GM19025 (cell line): ENCODE measurements at regions not wholly inside any gene's neighbourhood (a gene's known extent, or its start where the extent isn't known, plus 50 kb on each side); places are given as distances from the start of the nearest gene placed in this dataset.

Experiments
- ATAC-seq: cut with Tn5 transposase; IDR thresholded peaks from one replicate; pipeline ENCODE4 v1.9.1; 2021; ENCODE audit warnings: mild to moderate bottlenecking, low read depth, moderate library complexity; ENCODE audit not compliant: unreplicated experiment

GRCh38 chr2:2642906-2643890, 312.1 kb upstream of the MYT1L start:
- no peak for ATAC-seq

GRCh38 chr2:2641541-2642410, 310.7 kb upstream of the MYT1L start:
- no peak for ATAC-seq

GRCh38 chr2:2640818-2641217, 309.7 kb upstream of the MYT1L start:
- no peak for ATAC-seq

- ATAC-seq: no peak
Observed at GRCh38 chr2:2640371-2640770, 309.3 kb upstream of the MYT1L start.

- no peak for ATAC-seq
Observed at GRCh38 chr2:2639251-2640139, 308.4 kb upstream of the MYT1L start.

GRCh38 chr2:2638547-2639220, 307.6 kb upstream of the MYT1L start:
- ATAC-seq: no peak

- no peak for ATAC-seq
Observed at GRCh38 chr2:2636813-2637212, 305.7 kb upstream of the MYT1L start.

- no peak for ATAC-seq
Observed at GRCh38 chr2:2635025-2635528, 304.0 kb upstream of the MYT1L start.

- ATAC-seq: no peak
Observed at GRCh38 chr2:2633017-2633416, 301.9 kb upstream of the MYT1L start.

GRCh38 chr2:2623939-2624338, 292.9 kb upstream of the MYT1L start:
- no peak for ATAC-seq

- ATAC-seq: no peak
Observed at GRCh38 chr2:2621855-2622254, 290.8 kb upstream of the MYT1L start.

GRCh38 chr2:2620604-2621003, 289.5 kb upstream of the MYT1L start:
- ATAC-seq: no peak

- ATAC-seq: no peak
Observed at GRCh38 chr2:2619995-2620394, 288.9 kb upstream of the MYT1L start.

- ATAC-seq: no peak
Observed at GRCh38 chr2:2614452-2614851, 283.4 kb upstream of the MYT1L start.

- ATAC-seq: peak; percentile 100
Observed at GRCh38 chr2:2613279-2614199, 282.5 kb upstream of the MYT1L start.

- no peak for ATAC-seq
Observed at GRCh38 chr2:2610751-2611150, 279.7 kb upstream of the MYT1L start.

- no peak for ATAC-seq
Observed at GRCh38 chr2:2600366-2600765, 269.3 kb upstream of the MYT1L start.

- no peak for ATAC-seq
Observed at GRCh38 chr2:2599441-2599840, 268.4 kb upstream of the MYT1L start.

GRCh38 chr2:2597712-2598111, 266.6 kb upstream of the MYT1L start:
- no peak for ATAC-seq
